NCI-H82 treated with DMSO at 0.1 percent for 48 hours (cell line): ENCODE measurements at regions not wholly inside any gene's neighbourhood (a gene's known extent, or its start where the extent isn't known, plus 50 kb on each side); places are given as distances from the start of the nearest gene placed in this dataset.
A peak's percentile ranks its signal among the peaks of the same experiment; 100 is the strongest.
"Not testable (repeated sequence)": the region's sequence is repeated elsewhere in the genome, so short reads cannot be mapped to it uniquely, and the experiment has no call there.

ENCODE experiments used
- DNase-seq: peaks from one replicate; lab custom pipeline; 2025; ENCODE audit not compliant: unreplicated experiment; lab: John Stamatoyannopoulos, UW

GRCh38 chr4:189215574-189215973 lies 725.1 kb upstream of the FRG1 start:
- DNase-seq: no peak

- no peak for DNase-seq
Observed at GRCh38 chr4:189221691-189222090, 719.0 kb upstream of the FRG1 start.

- no peak for DNase-seq
Observed at GRCh38 chr4:189228726-189229125, 711.9 kb upstream of the FRG1 start.

GRCh38 chr4:189232274-189232673 lies 708.4 kb upstream of the FRG1 start:
- no peak for DNase-seq

- not testable (repeated sequence) for DNase-seq
Observed at GRCh38 chr4:189233754-189234153, 706.9 kb upstream of the FRG1 start.

- not testable (repeated sequence) for DNase-seq
Observed at GRCh38 chr4:189234948-189235347, 705.7 kb upstream of the FRG1 start.

- DNase-seq: no peak
Observed at GRCh38 chr4:189235599-189235998, 705.1 kb upstream of the FRG1 start.

- DNase-seq: not testable (repeated sequence)
Observed at GRCh38 chr4:189236321-189236720, 704.4 kb upstream of the FRG1 start.

- no peak for DNase-seq
Observed at GRCh38 chr4:189237340-189237739, 703.3 kb upstream of the FRG1 start.

GRCh38 chr4:189255636-189256035 lies 685.0 kb upstream of the FRG1 start:
- no peak for DNase-seq

GRCh38 chr4:189261475-189261874 lies 679.2 kb upstream of the FRG1 start:
- DNase-seq: no peak

- DNase-seq: no peak
Observed at GRCh38 chr4:189265515-189265914, 675.2 kb upstream of the FRG1 start.

GRCh38 chr4:189267312-189267965 lies 673.2 kb upstream of the FRG1 start:
- DNase-seq: no peak

- DNase-seq: no peak
Observed at GRCh38 chr4:189278597-189279165, 662.0 kb upstream of the FRG1 start.

GRCh38 chr4:189279188-189279587 lies 661.5 kb upstream of the FRG1 start:
- no peak for DNase-seq

- DNase-seq: no peak
Observed at GRCh38 chr4:189285377-189285776, 655.3 kb upstream of the FRG1 start.

GRCh38 chr4:189291939-189292338 lies 648.7 kb upstream of the FRG1 start:
- no peak for DNase-seq

GRCh38 chr4:189293459-189293858 lies 647.2 kb upstream of the FRG1 start:
- peak; percentile 59 for DNase-seq

- no peak for DNase-seq
Observed at GRCh38 chr4:189294574-189294973, 646.1 kb upstream of the FRG1 start.

- DNase-seq: no peak
Observed at GRCh38 chr4:189299706-189300105, 641.0 kb upstream of the FRG1 start.

- DNase-seq: no peak
Observed at GRCh38 chr4:189301692-189302091, 639.0 kb upstream of the FRG1 start.

- no peak for DNase-seq
Observed at GRCh38 chr4:189302719-189303118, 638.0 kb upstream of the FRG1 start.

GRCh38 chr4:189304167-189304566 lies 636.5 kb upstream of the FRG1 start:
- no peak for DNase-seq
